IPS-18c (cell line): ENCODE measurements at regions not wholly inside any gene's neighbourhood (a gene's known extent, or its start where the extent isn't known, plus 50 kb on each side); places are given as distances from the start of the nearest gene placed in this dataset.
A peak's percentile ranks its signal among the peaks of the same experiment; 100 is the strongest.

ENCODE experiments used
- H3K4me3 ChIP-seq: 2 replicates; pipeline ENCODE4 v1.7.0; 2013; ENCODE audit warnings: low read depth, mild to moderate bottlenecking, low read length, moderate library complexity; ENCODE audit not compliant: insufficient read depth
- H3K9me3 ChIP-seq: one replicate; pipeline ENCODE4 v1.6.1; 2013; ENCODE audit warnings: mild to moderate bottlenecking, low read length, moderate library complexity; ENCODE audit not compliant: control insufficient read depth, insufficient read depth

DNA sequence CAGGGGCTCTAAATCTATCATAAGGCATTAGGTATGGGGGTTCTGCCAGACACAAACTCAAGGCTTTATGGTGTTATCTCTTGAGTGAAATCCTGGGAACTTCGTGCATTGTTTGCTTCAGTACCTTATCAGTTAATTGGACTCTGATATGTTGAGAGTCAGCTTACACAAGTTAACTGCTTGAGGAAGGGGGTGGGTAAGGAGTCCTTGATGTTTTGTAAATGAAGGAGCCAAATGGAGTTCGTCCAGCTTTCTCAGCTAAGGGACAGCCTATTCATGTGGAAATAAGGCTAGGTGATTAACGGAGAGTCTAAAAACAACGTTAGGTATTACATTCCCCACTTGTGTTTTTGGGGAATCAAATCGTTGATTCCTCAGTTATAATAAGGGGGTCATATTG lies 157.4 kb downstream of the TRIM27 start:
- Histone ChIP-seq H3K9me3 (peaks cover 2% of the 10 kb centered on the region), H3K4me3 (no peak overlapping the region)

DNA sequence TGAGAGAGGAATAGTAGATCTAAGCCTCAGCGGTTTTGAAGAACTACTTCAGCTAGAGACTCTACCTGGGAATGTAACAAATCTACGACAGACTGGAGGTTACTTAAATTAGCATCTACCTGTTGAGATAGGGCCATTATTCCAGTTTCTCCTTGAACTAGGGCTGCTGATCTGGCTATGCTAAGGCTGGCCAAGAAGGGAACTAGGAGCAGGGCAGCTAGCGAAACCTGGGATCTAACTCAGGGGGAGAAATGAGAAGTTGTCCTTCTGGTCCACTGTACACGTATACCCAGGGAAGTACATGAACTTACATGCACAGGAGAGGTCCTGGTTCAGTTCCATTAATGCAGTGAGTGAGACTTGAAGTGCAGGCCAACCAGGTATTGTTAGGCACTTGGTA lies 156.7 kb downstream of the TRIM27 start:
- peaks cover 2% of the 10 kb centered on the region for H3K9me3 ChIP-seq
- H3K4me3 ChIP-seq = no peak overlapping the region

DNA sequence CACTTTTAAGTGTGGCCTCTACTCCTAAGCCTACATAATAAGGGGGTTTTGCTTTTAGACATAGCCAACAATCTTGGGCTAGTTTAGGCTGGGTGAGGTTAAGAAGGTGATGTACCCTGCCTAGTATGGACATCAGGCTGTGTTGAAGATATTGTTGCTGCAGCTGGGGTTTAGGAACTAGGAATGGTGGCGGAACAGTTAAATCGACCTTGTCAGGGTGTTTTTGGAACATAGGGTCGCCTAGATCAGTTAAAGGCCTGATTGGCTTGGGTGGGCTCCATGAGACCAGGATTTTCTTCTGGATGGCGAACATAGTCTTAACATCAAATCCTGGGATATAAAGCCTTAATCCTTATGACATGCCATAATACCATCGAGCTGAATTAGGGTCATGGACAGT lies 156.1 kb downstream of the TRIM27 start:
- Histone ChIP-seq H3K4me3 (no peak overlapping the region), H3K9me3 (peaks cover 2% of the 10 kb centered on the region)

DNA sequence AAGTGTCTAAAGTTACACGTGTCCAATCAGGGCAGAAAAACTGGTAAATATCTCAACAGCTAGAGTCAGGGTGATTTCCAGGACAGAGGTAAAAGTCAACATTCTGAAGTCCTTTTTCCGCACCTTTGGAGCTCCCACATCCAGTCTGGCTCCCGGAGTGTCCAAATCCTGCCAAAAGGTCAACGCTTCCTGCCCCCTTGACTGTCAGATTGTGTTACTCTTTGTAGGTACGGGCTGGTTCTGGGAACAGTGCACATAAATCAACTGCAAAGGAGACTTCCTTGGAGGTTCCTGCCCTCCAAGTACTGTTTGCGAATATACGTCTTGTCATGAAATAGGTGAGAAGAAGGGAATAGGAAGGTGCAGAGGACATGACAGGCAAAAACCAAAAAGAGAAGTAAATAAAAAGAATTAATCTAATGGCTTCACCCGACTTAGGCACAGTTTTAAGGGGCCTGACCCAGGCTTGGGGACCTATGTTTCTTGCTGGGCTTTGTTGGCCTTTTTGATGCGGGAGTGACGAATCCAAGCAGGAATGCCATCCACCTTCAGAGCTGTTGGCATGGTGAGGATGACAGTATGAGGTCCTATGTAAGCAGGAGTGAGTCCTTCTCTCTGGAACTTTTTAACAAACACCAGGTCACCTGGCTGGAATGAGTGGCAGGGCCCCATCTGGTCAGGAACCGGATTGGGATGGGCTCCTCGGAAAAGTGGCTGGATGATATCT lies 155.4 kb downstream of the TRIM27 start:
- Histone ChIP-seq H3K9me3 (peaks cover 2% of the 10 kb centered on the region), H3K4me3 (no peak overlapping the region)

DNA sequence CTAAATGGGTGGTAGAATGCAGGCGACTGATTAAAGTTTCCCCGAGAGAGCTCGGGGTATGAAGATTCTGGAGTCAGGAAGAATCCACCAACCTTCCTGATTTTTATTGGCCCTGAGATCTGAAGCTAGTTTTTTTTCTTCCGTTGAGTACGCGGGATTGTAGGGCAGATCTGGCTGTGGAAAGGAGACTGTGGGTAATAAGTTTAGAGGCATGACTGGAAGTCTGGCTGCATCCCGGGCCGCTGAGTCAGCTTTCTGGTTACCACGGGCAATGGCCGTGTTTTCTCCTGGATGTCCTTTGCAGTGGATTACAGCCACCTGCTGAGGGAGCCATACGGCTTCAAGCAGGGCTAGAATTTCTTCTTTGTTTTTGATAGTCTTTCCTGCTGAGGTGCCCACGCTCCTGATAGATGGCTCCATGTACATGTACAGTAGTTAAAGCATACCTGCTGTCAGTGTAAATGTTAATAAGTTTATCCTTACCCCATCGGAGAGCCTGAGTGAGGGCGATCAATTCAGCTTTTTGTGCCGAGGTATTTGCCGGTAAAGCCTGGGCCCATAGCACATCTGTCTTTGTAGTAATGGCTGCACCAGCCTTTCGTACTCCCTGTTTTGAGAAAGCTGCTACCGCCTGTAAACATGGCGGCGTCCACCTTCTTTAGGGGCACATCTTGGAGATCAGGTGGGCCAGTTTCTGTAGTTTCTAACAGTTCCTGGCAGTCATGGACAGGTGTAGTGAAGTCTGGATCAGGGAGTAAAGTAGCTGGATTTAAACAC lies 154.0 kb downstream of the TRIM27 start:
- peaks cover 2% of the 10 kb centered on the region for H3K9me3 ChIP-seq
- no peak overlapping the region; the same call in 1 of the 2 replicates for H3K4me3 ChIP-seq

DNA sequence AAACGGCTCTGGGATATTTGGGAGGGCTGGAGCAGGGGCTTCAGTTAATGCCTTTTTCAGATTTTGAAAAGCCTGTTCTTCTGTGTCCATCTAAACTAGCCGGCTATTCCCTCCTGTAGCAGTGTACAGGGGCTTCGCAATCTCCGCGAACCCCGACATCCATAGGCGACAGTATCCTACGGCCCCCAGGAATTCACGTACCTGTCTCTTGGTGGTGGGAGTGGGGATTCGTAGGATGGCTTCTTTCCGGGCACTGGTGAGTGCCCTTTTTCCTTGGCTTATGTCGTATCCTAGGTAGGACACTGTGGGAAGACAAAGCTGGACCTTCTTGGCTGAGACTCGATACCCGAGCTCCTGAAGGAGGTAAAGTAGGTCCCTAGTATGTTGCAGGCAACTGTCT lies 153.1 kb downstream of the TRIM27 start:
- peaks cover 2% of the 10 kb centered on the region for H3K9me3 ChIP-seq

DNA sequence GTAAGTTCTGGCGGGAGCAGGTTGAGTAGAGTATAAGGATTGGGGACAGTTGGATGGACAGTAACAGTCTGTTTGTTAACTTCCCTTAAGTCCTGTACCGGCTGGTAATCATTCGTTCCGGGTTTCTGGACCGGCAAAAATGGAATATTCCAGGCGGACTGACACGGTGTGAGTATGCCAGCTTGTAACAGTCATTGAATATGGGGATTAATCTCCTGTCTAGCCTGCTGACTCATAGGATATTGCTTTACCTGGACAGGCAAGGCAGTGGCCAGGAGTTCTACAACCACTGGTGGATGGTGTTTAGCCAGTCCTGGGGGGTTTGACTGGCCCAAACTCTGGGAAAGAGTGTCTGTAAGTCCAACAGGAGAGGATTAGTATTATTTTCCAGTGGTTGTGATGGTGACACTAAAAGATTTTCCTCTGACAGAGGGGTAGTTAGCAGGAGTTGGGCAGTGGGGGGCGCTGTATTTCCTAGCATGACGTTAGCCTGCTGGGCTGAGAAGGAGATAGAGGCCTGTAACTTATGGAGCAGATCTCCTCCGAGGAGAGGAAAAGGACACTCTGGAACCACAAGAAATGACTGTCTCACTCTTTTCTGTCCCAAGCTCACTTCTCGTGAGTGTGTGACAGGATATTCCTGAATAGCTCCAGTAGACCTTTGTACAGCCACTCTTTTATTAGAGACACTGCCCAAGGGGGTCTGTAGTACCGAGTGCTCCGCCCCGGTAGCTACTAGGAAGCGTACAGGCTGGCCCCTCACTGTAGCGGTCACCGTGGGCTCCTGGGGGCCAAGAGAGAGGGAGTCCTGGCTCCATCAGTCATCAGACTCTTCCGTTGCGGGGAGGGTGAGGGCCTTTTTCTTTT lies 152.2 kb downstream of the TRIM27 start:
- no peak overlapping the region; the same call in 1 of the 2 replicates for H3K4me3 ChIP-seq
- peaks cover 2% of the 10 kb centered on the region for H3K9me3 ChIP-seq

More for the DNA sequence above, 153.1 kb downstream of the TRIM27 start:
- H3K4me3 ChIP-seq = no peak overlapping the region

DNA sequence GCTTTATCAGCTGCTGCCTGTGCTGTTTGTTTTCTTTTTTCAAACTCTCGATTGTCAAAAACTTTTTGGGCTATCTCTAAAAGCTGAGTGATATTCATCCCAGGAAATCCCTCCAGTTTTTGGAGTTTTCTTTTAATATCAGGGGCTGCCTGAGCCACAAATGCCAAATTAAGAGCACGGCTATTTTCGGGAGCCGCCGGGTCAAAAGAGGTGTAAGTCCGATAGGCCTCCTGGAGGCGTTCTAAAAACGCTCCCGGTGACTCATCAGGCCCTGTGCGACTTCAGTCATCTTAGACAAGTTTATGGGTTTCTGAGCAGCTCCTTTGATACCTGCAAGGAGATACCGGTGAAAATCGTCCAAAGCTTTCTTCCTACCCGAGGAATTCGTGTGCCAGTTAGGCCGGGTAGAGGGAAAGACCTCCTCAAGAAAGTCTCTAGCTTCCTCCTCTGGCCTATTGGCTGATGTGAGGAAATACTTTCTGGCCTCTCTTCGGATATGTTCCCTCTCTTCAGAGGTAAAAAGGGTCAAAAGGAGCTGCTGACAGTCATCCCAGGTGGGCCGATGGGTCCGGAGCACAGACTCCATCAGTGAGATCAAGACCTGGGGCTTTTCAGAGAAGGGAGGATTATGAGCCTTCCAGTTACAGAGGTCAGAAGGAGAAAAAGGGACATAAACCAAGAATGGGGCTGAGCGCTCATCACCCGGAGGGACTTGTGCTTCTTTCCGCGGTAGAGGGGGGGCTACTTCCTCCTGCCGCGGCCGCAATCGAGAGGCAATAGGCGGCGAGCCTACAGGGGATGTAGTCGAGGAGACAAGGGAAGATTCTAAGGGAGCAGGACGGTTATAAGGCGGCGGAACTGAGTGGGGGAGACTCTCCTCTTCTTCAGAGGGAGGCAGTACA lies 151.1 kb downstream of the TRIM27 start:
- Histone ChIP-seq H3K9me3 (peaks cover 5% of the 10 kb centered on the region), H3K4me3 (peak overlapping the region; percentile 34; the same call in 1 of the 2 replicates)

DNA sequence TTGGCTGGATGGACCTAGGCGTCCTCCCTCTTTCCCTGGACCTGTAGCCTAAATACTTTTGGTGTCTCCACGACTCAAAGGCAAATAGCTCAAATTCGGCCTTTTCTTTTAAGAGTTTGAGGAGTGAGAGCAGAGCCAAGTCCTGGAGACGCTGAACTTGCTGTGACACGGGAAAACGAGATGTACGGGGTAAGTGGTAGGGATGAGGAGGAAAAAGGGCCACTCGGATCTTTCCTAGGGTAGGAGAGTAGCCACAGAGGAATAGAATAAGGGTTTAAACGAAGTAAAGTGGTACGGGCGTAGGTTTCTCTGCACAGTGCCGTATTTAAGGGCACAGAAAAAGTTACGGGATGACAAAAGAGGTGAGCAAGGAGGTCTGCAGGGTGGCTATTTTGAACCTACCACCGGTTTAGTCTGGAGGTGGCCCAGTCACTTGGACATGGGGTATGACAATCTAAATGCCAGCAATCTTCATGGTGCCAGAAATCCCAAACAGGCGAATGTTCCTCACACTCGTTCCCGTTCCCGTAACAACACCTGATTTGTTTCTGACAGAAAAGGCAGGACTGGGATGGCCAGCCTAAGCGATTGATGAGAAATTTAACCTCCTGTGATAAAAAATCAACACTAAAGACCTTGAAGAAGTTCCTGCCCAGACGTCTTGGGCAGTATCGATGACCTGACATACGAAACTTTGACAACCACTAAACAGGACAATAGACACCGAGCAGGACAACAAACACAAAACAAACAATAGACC lies 149.3 kb downstream of the TRIM27 start:
- H3K4me3 ChIP-seq = no peak overlapping the region; the same call in 1 of the 2 replicates
- peaks cover 2% of the 10 kb centered on the region for H3K9me3 ChIP-seq

DNA sequence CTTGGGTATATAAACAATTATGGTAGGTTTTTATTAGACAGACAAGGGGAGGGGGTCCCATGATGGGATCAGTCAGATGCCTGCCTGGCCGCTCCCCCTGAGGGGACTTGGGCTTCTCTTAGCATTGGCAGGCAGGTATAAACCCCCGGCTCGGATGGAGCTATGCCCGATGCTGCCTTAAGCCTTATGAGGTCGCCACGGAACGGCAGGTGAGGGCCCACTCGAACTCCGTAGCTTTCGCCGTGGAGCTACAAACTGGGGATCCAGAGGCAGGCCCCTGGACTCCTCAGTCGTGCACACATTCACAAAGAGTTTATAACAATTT lies 148.8 kb downstream of the TRIM27 start:
- Histone ChIP-seq H3K9me3 (peaks cover 2% of the 10 kb centered on the region), H3K4me3 (no peak overlapping the region; the same call in 1 of the 2 replicates)

DNA sequence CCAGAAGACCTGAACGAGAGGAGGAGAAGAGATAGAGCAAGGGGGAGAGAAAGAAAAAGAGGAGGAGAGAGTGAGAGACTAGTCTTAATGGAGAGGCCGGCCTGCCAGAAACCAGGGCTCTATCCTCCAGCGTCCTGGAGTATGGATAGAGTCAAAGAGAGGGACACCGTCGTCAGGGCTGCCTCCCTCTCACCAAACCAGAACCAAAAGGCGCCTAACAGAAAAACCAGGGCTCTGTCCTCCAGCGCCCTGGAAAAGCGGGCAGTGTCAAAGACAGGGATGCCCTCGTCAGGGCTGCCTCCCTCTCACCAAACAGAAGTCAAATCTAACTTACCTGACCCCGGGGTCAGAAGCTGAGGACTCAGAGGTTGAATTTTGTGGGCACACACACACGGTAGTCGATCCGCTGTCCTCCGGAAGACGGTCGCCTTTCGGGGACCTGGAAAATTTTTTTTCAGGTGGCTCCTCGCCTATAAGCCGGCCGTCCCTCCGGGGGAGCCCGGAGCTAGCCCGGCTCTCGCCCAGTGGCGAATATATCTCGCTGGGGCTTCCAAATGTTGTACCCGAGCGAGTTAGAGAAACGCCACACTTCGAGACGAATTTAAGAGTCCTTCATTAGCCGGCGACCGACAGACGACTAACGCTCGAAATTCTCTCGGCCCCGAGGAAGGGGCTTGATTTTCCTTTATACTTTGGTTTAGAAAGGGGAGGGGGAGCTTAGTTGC lies 148.2 kb downstream of the TRIM27 start:
- Histone ChIP-seq H3K4me3 (peak overlapping the region; percentile 26; the same call in 1 of the 2 replicates), H3K9me3 (peaks cover 2% of the 10 kb centered on the region)

DNA sequence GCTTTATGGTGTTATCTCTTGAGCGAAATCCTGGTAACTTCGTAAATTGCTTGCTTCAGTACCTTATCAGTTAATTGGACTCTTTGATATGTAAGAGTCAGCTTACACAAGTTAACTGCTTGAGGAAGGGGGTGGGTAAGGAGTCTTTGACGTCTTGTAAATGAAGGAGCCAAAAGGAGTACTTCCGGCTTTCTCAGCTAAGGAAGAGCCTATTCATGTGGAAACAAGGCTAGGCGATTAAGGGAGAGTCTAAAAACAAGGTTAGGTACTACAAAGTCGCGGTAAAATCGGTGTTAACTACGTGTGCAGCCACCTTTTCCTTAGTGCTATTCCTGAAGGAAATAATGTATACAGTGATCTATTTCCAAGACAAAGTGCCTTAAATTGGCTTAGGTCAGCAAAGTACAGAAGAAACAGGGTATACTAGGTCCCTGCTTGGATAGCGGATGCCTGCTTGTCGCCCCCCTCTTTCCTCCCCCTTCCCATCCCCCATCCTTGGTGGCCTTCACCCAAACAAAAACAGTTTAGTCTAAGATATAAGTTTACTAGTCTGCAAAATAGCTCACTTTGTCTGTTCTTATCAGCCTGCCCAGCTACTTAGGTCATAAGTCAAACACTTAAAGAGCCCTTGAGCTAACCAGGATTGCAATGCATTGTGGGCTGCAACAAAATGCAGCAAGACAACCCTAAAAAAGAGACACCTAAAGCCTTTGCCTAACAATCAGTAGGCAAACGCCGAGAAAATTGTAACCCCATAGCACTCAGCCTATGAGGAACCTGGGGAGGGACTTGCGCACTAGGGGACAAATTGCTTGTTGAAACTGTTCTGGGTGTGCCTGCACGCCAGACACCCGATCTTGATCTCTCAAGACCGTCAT lies 147.3 kb downstream of the TRIM27 start:
- peak overlapping the region; percentile 30; the same call in 1 of the 2 replicates for H3K4me3 ChIP-seq

DNA sequence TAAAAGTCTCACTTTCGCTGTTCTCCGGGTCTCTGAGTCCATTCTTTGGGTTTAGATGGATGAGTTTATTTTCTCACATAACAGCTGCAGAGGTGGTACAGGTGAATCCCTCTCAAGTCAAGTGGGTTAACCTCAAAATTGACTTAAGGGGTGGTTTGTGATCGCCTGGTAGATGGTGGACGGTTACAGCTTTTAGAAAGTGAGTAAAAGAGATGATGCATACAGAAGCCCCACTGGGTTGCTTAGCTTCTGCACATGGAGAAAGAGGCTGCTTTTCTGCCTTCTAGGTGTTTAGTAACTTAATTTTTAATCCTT lies 146.7 kb downstream of the TRIM27 start:
- Histone ChIP-seq H3K9me3 (peaks cover 2% of the 10 kb centered on the region), H3K4me3 (peak overlapping the region; percentile 30; the same call in 1 of the 2 replicates)

More for the DNA sequence above, 147.3 kb downstream of the TRIM27 start:
- H3K9me3 ChIP-seq = peaks cover 2% of the 10 kb centered on the region

DNA sequence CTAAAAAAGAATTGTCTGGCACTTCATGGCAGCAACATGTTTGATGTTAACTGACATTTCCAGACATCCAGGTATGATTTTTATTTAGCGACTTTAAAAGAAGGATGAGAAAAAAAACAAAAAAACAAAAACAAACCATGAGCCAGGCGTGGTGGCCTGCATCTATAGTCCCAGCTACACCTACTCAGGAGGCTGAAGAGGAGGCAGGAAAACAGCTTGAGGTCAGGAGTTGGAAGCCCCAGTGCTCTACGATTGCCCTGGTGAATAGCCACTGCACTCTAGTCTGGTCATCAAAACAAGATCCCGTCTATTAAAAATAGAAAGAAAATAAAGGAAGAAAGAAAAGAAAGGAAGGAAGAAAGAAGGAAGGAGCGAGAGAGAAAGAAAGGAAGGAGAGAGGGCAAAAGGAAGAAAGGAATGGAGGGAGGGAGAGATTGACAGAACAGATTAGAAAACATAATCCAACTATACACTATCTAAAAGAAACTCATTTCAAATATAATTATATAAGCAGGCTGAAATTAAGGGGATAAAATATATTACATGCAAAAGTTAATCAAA lies 141.6 kb downstream of the TRIM27 start:
- Histone ChIP-seq H3K9me3 (peaks cover 8% of the 10 kb centered on the region), H3K4me3 (no peak overlapping the region)
